HCT116 (cell line): ENCODE measurements at regions not wholly inside any gene's neighbourhood (a gene's known extent, or its start where the extent isn't known, plus 50 kb on each side); places are given as distances from the start of the nearest gene placed in this dataset.

Experiments
- ATAC-seq: fragments of 200-7000 bp; cut with Tn5 transposase; 2 replicates; pipeline ENCODE4 v1.9.1; 2020; ENCODE audit warnings: mild to moderate bottlenecking, moderate library complexity
- BruUV-seq: library from RNA; stranded (reverse); fragments of 400-500 nt; replicated peaks from 2 replicates; lab custom pipeline; 2021; lab: Mats Ljungman, UMichigan
- CTCF ChIA-PET: fragments of 300-600 bp; sonication (Branson Sonifier 250); formaldehyde crosslinking; loops from one replicate; lab custom pipeline; 2021; ENCODE audit warnings: antibody characterized with exemption; lab: Charles Lee
- POLR2A ChIA-PET: fragments of 300-600, 350-600 bp; sonication (Branson Sonifier 250); formaldehyde crosslinking; loops from one replicate; lab custom pipeline; 2021; ENCODE audit warnings: antibody characterized with exemption; lab: Charles Lee
- RAD21 ChIA-PET, 2 experiments: fragments of 300-600 bp; sonication (Branson Sonifier 250); formaldehyde crosslinking; loops; one replicate each; lab custom pipeline; 2023; ENCODE audit warnings: low total read pairs in 2 of 2; ENCODE audit not compliant: uncharacterized antibody in 2 of 2, unreplicated experiment in 2 of 2, low non-redundant PET in 1 of 2; lab: Charles Lee
- DNase-seq: peaks from one replicate; pipeline ENCODE4 v3.0.0-alpha.2; 2010; ENCODE audit warnings: low read depth, low spot score
- H2AFZ ChIP-seq: fragments of 200-600 bp; shearing (Covaris generic), sonication (generic); 2 replicates; pipeline ENCODE4 v1.6.1; 2017; ENCODE audit warnings: low read depth, mixed run types, mixed read lengths, antibody characterized with exemption, low read length; ENCODE audit not compliant: poor library complexity, severe bottlenecking
- H3K27ac ChIP-seq: 2 replicates; pipeline ENCODE4 v1.5.1; 2012; ENCODE audit warnings: low read depth, low read length
- H3K27me3 ChIP-seq: fragments of 200-600 bp; sonication (generic); 2 replicates; pipeline ENCODE4 v1.6.1; 2016; ENCODE audit warnings: mixed run types, low read length, mixed read lengths; ENCODE audit not compliant: insufficient read depth
- H3K36me3 ChIP-seq, 2 experiments: fragments of 200-500 bp in 1 of 2; fragments of 200-600 bp in 1 of 2; sonication (Bioruptor generic) in 1 of 2; sonication (generic) in 1 of 2; 2 replicates each; pipeline versions ENCODE4 v1.5.1 to v1.6.1; 2014 to 2016; ENCODE audit warnings: low read length in 2 of 2, inconsistent platforms in 1 of 2, mixed read lengths in 1 of 2, mixed run types in 1 of 2; ENCODE audit not compliant: insufficient read depth in 2 of 2, control insufficient read depth in 1 of 2
- H3K4me1 ChIP-seq, 2 experiments: fragments of 200-600 bp in 1 of 2; sonication (generic) in 1 of 2; 2 replicates each; pipeline versions ENCODE4 v1.5.1 to v1.6.1; 2012 to 2017; ENCODE audit warnings: low read length in 2 of 2, inconsistent platforms in 1 of 2, mild to moderate bottlenecking in 1 of 2, mixed read lengths in 1 of 2, mixed run types in 1 of 2, moderate library complexity in 1 of 2; ENCODE audit not compliant: insufficient read depth in 2 of 2, control insufficient read depth in 1 of 2
- H3K4me2 ChIP-seq: fragments of 200-600 bp; sonication (generic); 2 replicates; pipeline ENCODE4 v1.6.1; 2017; ENCODE audit warnings: mixed run types, low read length, mixed read lengths
- H3K4me3 ChIP-seq, 2 experiments: fragments of 200-600 bp in 1 of 2; sonication (generic) in 1 of 2; replicated peaks in 1 of 2; 2 replicates each; pipeline ENCODE4 v1.5.1; 2011 to 2016; ENCODE audit warnings: low read length in 2 of 2, control low read depth in 1 of 2, low read depth in 1 of 2, mild to moderate bottlenecking in 1 of 2, mixed read lengths in 1 of 2, mixed run types in 1 of 2
- H3K79me2 ChIP-seq: fragments of 200-600 bp; sonication (generic); 2 replicates; pipeline ENCODE4 v1.6.1; 2017; ENCODE audit warnings: mild to moderate bottlenecking, mixed run types, low read length, moderate library complexity, mixed read lengths; ENCODE audit not compliant: insufficient read depth
- H3K9ac ChIP-seq: fragments of 200-600 bp; sonication (generic); 2 replicates; pipeline ENCODE4 v1.6.1; 2016; ENCODE audit warnings: low read length, mixed read lengths
- H3K9me2 ChIP-seq: fragments of 200-600 bp; sonication (generic), shearing (Covaris generic); 2 replicates; pipeline ENCODE4 v1.6.1; 2017; ENCODE audit warnings: mixed run types, mild to moderate bottlenecking, moderate library complexity; ENCODE audit not compliant: insufficient read depth
- H3K9me3 ChIP-seq, 2 experiments: fragments of 200-500 bp in 1 of 2; fragments of 200-600 bp in 1 of 2; sonication (Bioruptor generic) in 1 of 2; sonication (generic) in 1 of 2; 2 replicates each; pipeline ENCODE4 v1.6.1; 2014 to 2017; ENCODE audit warnings: low read length in 2 of 2, mixed read lengths in 2 of 2, inconsistent platforms in 1 of 2, low read depth in 1 of 2, mild to moderate bottlenecking in 1 of 2, mixed run types in 1 of 2, moderate library complexity in 1 of 2; ENCODE audit not compliant: control insufficient read depth in 1 of 2, insufficient read depth in 1 of 2
- H4K20me1 ChIP-seq: fragments of 200-600 bp; sonication (generic), shearing (Covaris generic); 2 replicates; pipeline ENCODE4 v1.6.1; 2017; ENCODE audit warnings: mixed run types, mild to moderate bottlenecking, moderate library complexity; ENCODE audit not compliant: insufficient read depth
- CBX3 ChIP-seq: IDR thresholded peaks from 2 replicates; pipeline ENCODE4 v1.6.1; 2012; ENCODE audit warnings: low read depth
- CEBPB ChIP-seq: IDR thresholded peaks from 2 replicates; pipeline ENCODE4 v1.6.1; 2012; ENCODE audit warnings: low read depth
- EGR1 ChIP-seq: IDR thresholded peaks from 2 replicates; pipeline ENCODE4 v1.6.1; 2012; ENCODE audit warnings: low read depth
- ELF1 ChIP-seq: IDR thresholded peaks from 2 replicates; pipeline ENCODE4 v1.6.1; 2012; ENCODE audit warnings: low read depth, borderline replicate concordance
- EZH2 ChIP-seq: fragments of 200-600 bp; sonication (generic); IDR thresholded peaks from 2 replicates; pipeline ENCODE4 v1.6.1; 2017; ENCODE audit warnings: antibody characterized with exemption, mixed run types
- EZH2phosphoT487 ChIP-seq: fragments of 200-600 bp; IDR thresholded peaks from 2 replicates; pipeline ENCODE4 v1.6.1; 2018; ENCODE audit warnings: antibody characterized with exemption, borderline replicate concordance
- FOSL1 ChIP-seq: IDR thresholded peaks from 2 replicates; pipeline ENCODE4 v1.6.1; 2012; ENCODE audit warnings: low read depth
- JUND ChIP-seq: IDR thresholded peaks from 2 replicates; pipeline ENCODE4 v1.6.1; 2012
- POLR2A ChIP-seq: IDR thresholded peaks from 2 replicates; pipeline ENCODE4 v1.7.0; 2011; ENCODE audit warnings: borderline replicate concordance; ENCODE audit not compliant: insufficient read depth, insufficient read length; ENCODE audit errors: extremely low read depth
- SIN3A ChIP-seq: IDR thresholded peaks from 2 replicates; pipeline ENCODE4 v1.6.1; 2012; ENCODE audit warnings: low read depth
- SP1 ChIP-seq: IDR thresholded peaks from 2 replicates; pipeline ENCODE4 v1.6.1; 2012; ENCODE audit warnings: low read depth
- SRF ChIP-seq: IDR thresholded peaks from 2 replicates; pipeline ENCODE4 v1.6.1; 2012; ENCODE audit warnings: low read depth
- TCF7L2 ChIP-seq: IDR thresholded peaks from 2 replicates; pipeline ENCODE4 v1.7.0; 2011; ENCODE audit warnings: borderline replicate concordance, inconsistent platforms; ENCODE audit not compliant: insufficient read depth, insufficient read length; ENCODE audit errors: extremely low read depth
- YY1 ChIP-seq: IDR thresholded peaks from 2 replicates; pipeline ENCODE4 v1.6.1; 2011; ENCODE audit warnings: low read length, low read depth, moderate library complexity, mild to moderate bottlenecking; ENCODE audit not compliant: insufficient replicate concordance; ENCODE audit errors: extremely low read depth
- ZFX ChIP-seq: fragments of 450-650 bp; IDR thresholded peaks from 2 replicates; pipeline ENCODE4 v1.6.1; 2017
- ZNF274 ChIP-seq: fragments of 200-500 bp; sonication (Bioruptor generic); IDR thresholded peaks from 2 replicates; pipeline ENCODE4 v1.6.1; 2014; ENCODE audit warnings: mild to moderate bottlenecking, low read depth, low read length, inconsistent platforms
- intact Hi-C: fragments of 100-400 bp; cut with micrococcal nuclease; formaldehyde crosslinking; loops from 2 replicates; pipeline ENCODE4 v1.10.0; 2022
- TF ChIP-seq, protein P1 (sequence below): IDR thresholded peaks from 2 replicates; pipeline ENCODE4 v1.6.1; 2011; ENCODE audit warnings: mild to moderate bottlenecking, low read length, moderate library complexity; ENCODE audit not compliant: insufficient replicate concordance; ENCODE audit errors: extremely low read depth
- TF ChIP-seq, protein P2 (sequence below): IDR thresholded peaks from 2 replicates; pipeline ENCODE4 v1.6.1; 2012; ENCODE audit warnings: low read depth
- TF ChIP-seq, protein P3 (sequence below): IDR thresholded peaks from 2 replicates; pipeline ENCODE4 v1.6.1; 2012
- TF ChIP-seq, protein P4 (sequence below), 3 experiments: fragments of 200-600 bp in 1 of 3; sonication (generic) in 1 of 3; IDR thresholded peaks in 2 of 3; conservative IDR thresholded peaks in 1 of 3; 2 replicates each; pipeline ENCODE4 v1.5.1; 2012 to 2017; ENCODE audit warnings: low read depth in 2 of 3, low read length in 2 of 3, antibody characterized with exemption in 1 of 3, borderline replicate concordance in 1 of 3, control low read depth in 1 of 3, mild to moderate bottlenecking in 1 of 3, mixed read lengths in 1 of 3, mixed run types in 1 of 3, moderate library complexity in 1 of 3; ENCODE audit not compliant: insufficient read depth in 1 of 3

DNA sequence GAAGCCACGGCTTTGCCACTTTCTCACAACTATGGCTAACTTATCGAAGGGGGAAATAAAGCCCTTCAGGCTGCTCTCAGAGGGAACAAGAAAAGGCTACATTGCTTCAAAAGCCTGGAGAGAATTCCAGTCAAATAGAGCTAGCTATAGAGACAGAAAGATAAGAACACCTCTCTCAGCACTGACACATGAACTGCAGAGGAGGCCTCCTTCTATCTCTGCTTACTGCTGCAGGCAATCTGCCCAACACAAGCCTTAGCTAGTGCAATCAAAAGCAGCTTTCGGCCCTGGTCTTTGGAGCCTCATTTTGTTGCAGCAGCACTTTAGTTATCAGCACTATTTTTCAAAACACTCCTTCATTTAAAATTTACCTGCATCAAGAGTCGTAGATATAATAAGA is 118.4 kb upstream of the ROBO1 start:
- Histone ChIP-seq H3K79me2 (no peaks in the 10 kb centered on the region), H3K4me3 (no peak overlapping the region), H3K36me3 (no peaks in the 10 kb centered on the region), H3K4me1 (no peaks in the 10 kb centered on the region), H3K27me3 (no peaks in the 10 kb centered on the region), H3K9me2 (no peaks in the 10 kb centered on the region), H3K9ac (no peak overlapping the region), H3K27ac (no peak overlapping the region), H3K9me3 (peaks cover 16 to 17% of the 10 kb centered on the region in 2 experiments; a peak in 2 of 4 replicates), H3K4me2 (no peak overlapping the region), H2AFZ (no peak overlapping the region), H4K20me1 (no peaks in the 10 kb centered on the region)
- CTCF ChIA-PET: no interaction called here
- RAD21 ChIA-PET: no interaction called here
- TF ChIP-seq POLR2A: no peak
- TF ChIP-seq SP1: no peak
- no peak for TF ChIP-seq CBX3
- TF ChIP-seq EZH2phosphoT487: no peak
- no peak for TF ChIP-seq EGR1
- TF ChIP-seq, protein P1, sequence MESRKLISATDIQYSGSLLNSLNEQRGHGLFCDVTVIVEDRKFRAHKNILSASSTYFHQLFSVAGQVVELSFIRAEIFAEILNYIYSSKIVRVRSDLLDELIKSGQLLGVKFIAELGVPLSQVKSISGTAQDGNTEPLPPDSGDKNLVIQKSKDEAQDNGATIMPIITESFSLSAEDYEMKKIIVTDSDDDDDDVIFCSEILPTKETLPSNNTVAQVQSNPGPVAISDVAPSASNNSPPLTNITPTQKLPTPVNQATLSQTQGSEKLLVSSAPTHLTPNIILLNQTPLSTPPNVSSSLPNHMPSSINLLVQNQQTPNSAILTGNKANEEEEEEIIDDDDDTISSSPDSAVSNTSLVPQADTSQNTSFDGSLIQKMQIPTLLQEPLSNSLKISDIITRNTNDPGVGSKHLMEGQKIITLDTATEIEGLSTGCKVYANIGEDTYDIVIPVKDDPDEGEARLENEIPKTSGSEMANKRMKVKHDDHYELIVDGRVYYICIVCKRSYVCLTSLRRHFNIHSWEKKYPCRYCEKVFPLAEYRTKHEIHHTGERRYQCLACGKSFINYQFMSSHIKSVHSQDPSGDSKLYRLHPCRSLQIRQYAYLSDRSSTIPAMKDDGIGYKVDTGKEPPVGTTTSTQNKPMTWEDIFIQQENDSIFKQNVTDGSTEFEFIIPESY: no peak
- TF ChIP-seq, protein P2, sequence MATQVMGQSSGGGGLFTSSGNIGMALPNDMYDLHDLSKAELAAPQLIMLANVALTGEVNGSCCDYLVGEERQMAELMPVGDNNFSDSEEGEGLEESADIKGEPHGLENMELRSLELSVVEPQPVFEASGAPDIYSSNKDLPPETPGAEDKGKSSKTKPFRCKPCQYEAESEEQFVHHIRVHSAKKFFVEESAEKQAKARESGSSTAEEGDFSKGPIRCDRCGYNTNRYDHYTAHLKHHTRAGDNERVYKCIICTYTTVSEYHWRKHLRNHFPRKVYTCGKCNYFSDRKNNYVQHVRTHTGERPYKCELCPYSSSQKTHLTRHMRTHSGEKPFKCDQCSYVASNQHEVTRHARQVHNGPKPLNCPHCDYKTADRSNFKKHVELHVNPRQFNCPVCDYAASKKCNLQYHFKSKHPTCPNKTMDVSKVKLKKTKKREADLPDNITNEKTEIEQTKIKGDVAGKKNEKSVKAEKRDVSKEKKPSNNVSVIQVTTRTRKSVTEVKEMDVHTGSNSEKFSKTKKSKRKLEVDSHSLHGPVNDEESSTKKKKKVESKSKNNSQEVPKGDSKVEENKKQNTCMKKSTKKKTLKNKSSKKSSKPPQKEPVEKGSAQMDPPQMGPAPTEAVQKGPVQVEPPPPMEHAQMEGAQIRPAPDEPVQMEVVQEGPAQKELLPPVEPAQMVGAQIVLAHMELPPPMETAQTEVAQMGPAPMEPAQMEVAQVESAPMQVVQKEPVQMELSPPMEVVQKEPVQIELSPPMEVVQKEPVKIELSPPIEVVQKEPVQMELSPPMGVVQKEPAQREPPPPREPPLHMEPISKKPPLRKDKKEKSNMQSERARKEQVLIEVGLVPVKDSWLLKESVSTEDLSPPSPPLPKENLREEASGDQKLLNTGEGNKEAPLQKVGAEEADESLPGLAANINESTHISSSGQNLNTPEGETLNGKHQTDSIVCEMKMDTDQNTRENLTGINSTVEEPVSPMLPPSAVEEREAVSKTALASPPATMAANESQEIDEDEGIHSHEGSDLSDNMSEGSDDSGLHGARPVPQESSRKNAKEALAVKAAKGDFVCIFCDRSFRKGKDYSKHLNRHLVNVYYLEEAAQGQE: no peak
- no peak for TF ChIP-seq TCF7L2
- TF ChIP-seq SRF: no peak
- TF ChIP-seq JUND: no peak
- TF ChIP-seq YY1: no peak
- TF ChIP-seq ZFX: no peak
- TF ChIP-seq FOSL1: no peak
- TF ChIP-seq, protein P3, sequence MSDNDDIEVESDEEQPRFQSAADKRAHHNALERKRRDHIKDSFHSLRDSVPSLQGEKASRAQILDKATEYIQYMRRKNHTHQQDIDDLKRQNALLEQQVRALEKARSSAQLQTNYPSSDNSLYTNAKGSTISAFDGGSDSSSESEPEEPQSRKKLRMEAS: no peak
- TF ChIP-seq EZH2: no peak
- TF ChIP-seq, protein P4, sequence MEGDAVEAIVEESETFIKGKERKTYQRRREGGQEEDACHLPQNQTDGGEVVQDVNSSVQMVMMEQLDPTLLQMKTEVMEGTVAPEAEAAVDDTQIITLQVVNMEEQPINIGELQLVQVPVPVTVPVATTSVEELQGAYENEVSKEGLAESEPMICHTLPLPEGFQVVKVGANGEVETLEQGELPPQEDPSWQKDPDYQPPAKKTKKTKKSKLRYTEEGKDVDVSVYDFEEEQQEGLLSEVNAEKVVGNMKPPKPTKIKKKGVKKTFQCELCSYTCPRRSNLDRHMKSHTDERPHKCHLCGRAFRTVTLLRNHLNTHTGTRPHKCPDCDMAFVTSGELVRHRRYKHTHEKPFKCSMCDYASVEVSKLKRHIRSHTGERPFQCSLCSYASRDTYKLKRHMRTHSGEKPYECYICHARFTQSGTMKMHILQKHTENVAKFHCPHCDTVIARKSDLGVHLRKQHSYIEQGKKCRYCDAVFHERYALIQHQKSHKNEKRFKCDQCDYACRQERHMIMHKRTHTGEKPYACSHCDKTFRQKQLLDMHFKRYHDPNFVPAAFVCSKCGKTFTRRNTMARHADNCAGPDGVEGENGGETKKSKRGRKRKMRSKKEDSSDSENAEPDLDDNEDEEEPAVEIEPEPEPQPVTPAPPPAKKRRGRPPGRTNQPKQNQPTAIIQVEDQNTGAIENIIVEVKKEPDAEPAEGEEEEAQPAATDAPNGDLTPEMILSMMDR (IDR thresholded peaks at IDR 0.05 in 2 of 3, conservative IDR thresholded peaks at IDR 0.05 in 1 of 3; ENCODE audit: borderline replicate concordance in 1 of 3, insufficient read depth in 1 of 3, low read depth in 2 of 3, low read length in 2 of 3): no peak
- TF ChIP-seq ELF1: no peak
- no peak for TF ChIP-seq ZNF274
- TF ChIP-seq CEBPB: no peak
- no peak for TF ChIP-seq SIN3A
- no TSS peak for BruUV-seq
- DNase-seq (no peak), ATAC-seq (no peak)
- intact Hi-C loops: no loop called here
- POLR2A ChIA-PET: no interaction called here
